ENCODE measurements at regions not wholly inside any gene's neighbourhood (a gene's known extent, or its start where the extent isn't known, plus 50 kb on each side); places are given as distances from the start of the nearest gene placed in this dataset.

- FAIRE-seq (no peak), DNase-seq (no peak), ATAC-seq (no peak)
- H3K4me1 ChIP-seq = no peaks in the 10 kb centered on the region
- TF ChIP-seq, protein P1, sequence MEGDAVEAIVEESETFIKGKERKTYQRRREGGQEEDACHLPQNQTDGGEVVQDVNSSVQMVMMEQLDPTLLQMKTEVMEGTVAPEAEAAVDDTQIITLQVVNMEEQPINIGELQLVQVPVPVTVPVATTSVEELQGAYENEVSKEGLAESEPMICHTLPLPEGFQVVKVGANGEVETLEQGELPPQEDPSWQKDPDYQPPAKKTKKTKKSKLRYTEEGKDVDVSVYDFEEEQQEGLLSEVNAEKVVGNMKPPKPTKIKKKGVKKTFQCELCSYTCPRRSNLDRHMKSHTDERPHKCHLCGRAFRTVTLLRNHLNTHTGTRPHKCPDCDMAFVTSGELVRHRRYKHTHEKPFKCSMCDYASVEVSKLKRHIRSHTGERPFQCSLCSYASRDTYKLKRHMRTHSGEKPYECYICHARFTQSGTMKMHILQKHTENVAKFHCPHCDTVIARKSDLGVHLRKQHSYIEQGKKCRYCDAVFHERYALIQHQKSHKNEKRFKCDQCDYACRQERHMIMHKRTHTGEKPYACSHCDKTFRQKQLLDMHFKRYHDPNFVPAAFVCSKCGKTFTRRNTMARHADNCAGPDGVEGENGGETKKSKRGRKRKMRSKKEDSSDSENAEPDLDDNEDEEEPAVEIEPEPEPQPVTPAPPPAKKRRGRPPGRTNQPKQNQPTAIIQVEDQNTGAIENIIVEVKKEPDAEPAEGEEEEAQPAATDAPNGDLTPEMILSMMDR (IDR thresholded peaks at IDR 0.05) = no peak
- no peaks in the 10 kb centered on the region for H3K36me3 ChIP-seq
- no peak overlapping the region for H3K27ac ChIP-seq
- no peak overlapping the region for H3K4me3 ChIP-seq
- intact Hi-C loops (cut with DNase I) = no loop called here
- 27 to 31% methylated on average over 1 of the region's 1 CpG for WGBS, 2 donors
- H3K27me3 ChIP-seq = no peaks in the 10 kb centered on the region
- no peaks in the 10 kb centered on the region for H3K9me3 ChIP-seq
Measured at GRCh38 chr4:58649226-58649625, 1539.0 kb upstream of the IGFBP7 start.

GRCh38 chr4:58646126-58646525 lies 1535.9 kb upstream of the IGFBP7 start:
- Histone ChIP-seq H3K4me3 (no peak overlapping the region), H3K27ac (no peak overlapping the region), H3K36me3 (no peaks in the 10 kb centered on the region), H3K4me1 (no peaks in the 10 kb centered on the region), H3K9me3 (no peaks in the 10 kb centered on the region), H3K27me3 (no peaks in the 10 kb centered on the region)
- intact Hi-C loops (cut with DNase I) = no loop called here
- FAIRE-seq (no peak), ATAC-seq (no peak), DNase-seq (no peak)
- TF ChIP-seq, protein P1 (IDR thresholded peaks at IDR 0.05) = no peak
- 38 to 48% methylated on average over 3 of the region's 3 CpGs for WGBS, 2 donors

- FAIRE-seq = no peak
- TF ChIP-seq, protein P1 (IDR thresholded peaks at IDR 0.05) = no peak
- no peak overlapping the region for H3K27ac ChIP-seq
- no peaks in the 10 kb centered on the region for H3K4me1 ChIP-seq
- no peaks in the 10 kb centered on the region for H3K36me3 ChIP-seq
- H3K27me3 ChIP-seq = no peaks in the 10 kb centered on the region
- ATAC-seq = no peak
- no peak overlapping the region for H3K4me3 ChIP-seq
- no peaks in the 10 kb centered on the region for H3K9me3 ChIP-seq
- WGBS, 2 donors = 60 to 74% methylated on average over 3 of the region's 3 CpGs
- intact Hi-C loops (cut with DNase I) = no loop called here
- no peak for DNase-seq
Measured at GRCh38 chr4:58644549-58644948, 1534.4 kb upstream of the IGFBP7 start.

DNA sequence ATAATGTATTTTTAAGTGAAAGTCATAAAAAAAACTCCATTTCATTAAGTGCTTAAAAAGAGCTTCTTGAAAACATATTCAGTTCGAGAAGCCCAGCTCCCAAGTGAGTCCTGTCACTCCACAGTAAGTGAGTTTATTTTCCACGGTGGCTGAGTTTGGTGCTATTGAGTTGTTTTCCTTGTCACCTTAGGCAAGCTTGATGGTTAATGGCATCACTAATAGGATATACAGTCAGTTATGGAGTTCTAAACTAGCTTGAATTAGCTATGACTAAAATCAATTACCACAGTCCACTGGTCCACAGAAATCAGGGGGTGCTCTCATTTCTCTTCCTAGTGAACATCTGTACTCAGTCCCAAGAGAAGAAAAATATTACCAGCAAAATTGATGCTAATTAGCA lies 1526.2 kb upstream of the IGFBP7 start:
- TF ChIP-seq, protein P1 (IDR thresholded peaks at IDR 0.05) = no peak
- intact Hi-C loops (cut with DNase I) = no loop called here
- Histone ChIP-seq H3K4me3 (no peak overlapping the region), H3K9me3 (no peaks in the 10 kb centered on the region), H3K27ac (no peak overlapping the region), H3K36me3 (no peaks in the 10 kb centered on the region), H3K4me1 (peaks cover 0 to 5% (median 0%) of the 10 kb centered on the region in 3 donors), H3K27me3 (no peaks in the 10 kb centered on the region)
- DNase-seq = no peak
- FAIRE-seq = no peak
- ATAC-seq = no peak
- WGBS, 2 donors = 31 to 33% methylated on average over 2 of the region's 2 CpGs

- ATAC-seq (no peak), DNase-seq (no peak), FAIRE-seq (no peak)
- H3K36me3 ChIP-seq = no peaks in the 10 kb centered on the region
- TF ChIP-seq, protein P1 (IDR thresholded peaks at IDR 0.05) = no peak
- intact Hi-C loops (cut with DNase I) = no loop called here
- 40 to 58% methylated on average over 2 of the region's 2 CpGs for WGBS, 2 donors
- H3K4me1 ChIP-seq = no peaks in the 10 kb centered on the region
- H3K27me3 ChIP-seq = no peaks in the 10 kb centered on the region
- H3K27ac ChIP-seq = no peak overlapping the region
- H3K4me3 ChIP-seq = no peak overlapping the region
- H3K9me3 ChIP-seq = no peaks in the 10 kb centered on the region
Measured at GRCh38 chr4:58617226-58617625, 1507.0 kb upstream of the IGFBP7 start.

Measured in pancreas (tissue), 10 donors.